SJCRH30 (cell line): ENCODE measurements at regions not wholly inside any gene's neighbourhood (a gene's known extent, or its start where the extent isn't known, plus 50 kb on each side); places are given as distances from the start of the nearest gene placed in this dataset.

ENCODE experiments used
- DNase-seq, 2 experiments: peaks; one replicate each; pipeline ENCODE4 v3.0.0-alpha.2; 2015 to 2020
- H3K27ac ChIP-seq: fragments of 250-450 bp; sonication (Bioruptor Pico); 2 replicates; pipeline ENCODE4 v1.5.1; 2020; ENCODE audit warnings: mild to moderate bottlenecking, moderate library complexity
- H3K27me3 ChIP-seq: fragments of 250-450 bp; sonication (Bioruptor Pico); 2 replicates; pipeline ENCODE4 v1.5.1; 2020; ENCODE audit warnings: mild to moderate bottlenecking, moderate library complexity
- H3K36me3 ChIP-seq: fragments of 250-450 bp; sonication (Bioruptor Pico); 2 replicates; pipeline ENCODE4 v1.5.1; 2020; ENCODE audit warnings: mild to moderate bottlenecking, moderate library complexity
- H3K4me1 ChIP-seq: fragments of 250-450 bp; sonication (Bioruptor Pico); 2 replicates; pipeline ENCODE4 v1.5.1; 2020; ENCODE audit warnings: mild to moderate bottlenecking, moderate library complexity
- H3K4me3 ChIP-seq: fragments of 250-450 bp; sonication (Bioruptor Pico); 2 replicates; pipeline ENCODE4 v1.5.1; 2020; ENCODE audit warnings: mild to moderate bottlenecking, moderate library complexity
- H3K9me3 ChIP-seq: fragments of 250-450 bp; sonication (Bioruptor Pico); replicated peaks from 2 replicates; pipeline ENCODE4 v1.5.1; 2020; ENCODE audit warnings: mild to moderate bottlenecking, moderate library complexity

- Histone ChIP-seq H3K4me3 (no peak overlapping the region), H3K4me1 (no peaks in the 10 kb centered on the region), H3K27ac (no peak overlapping the region), H3K36me3 (no peaks in the 10 kb centered on the region), H3K9me3 (no peaks in the 10 kb centered on the region), H3K27me3 (no peaks in the 10 kb centered on the region)
- DNase-seq, result no peak
Observed at GRCh38 chr18:1958798-1959197, 612.5 kb downstream of the METTL4 start.

- Histone ChIP-seq H3K4me1 (no peaks in the 10 kb centered on the region), H3K9me3 (no peaks in the 10 kb centered on the region), H3K36me3 (no peaks in the 10 kb centered on the region), H3K4me3 (no peak overlapping the region), H3K27me3 (no peaks in the 10 kb centered on the region; the same call in 1 of the 2 replicates), H3K27ac (no peak overlapping the region)
- DNase-seq, result no peak
Observed at GRCh38 chr18:1965016-1965415, 606.3 kb downstream of the METTL4 start.

GRCh38 chr18:1965541-1965940, 605.8 kb downstream of the METTL4 start:
- no peaks in the 10 kb centered on the region; the same call in 1 of the 2 replicates for H3K27me3 ChIP-seq
- no peak for DNase-seq
- no peaks in the 10 kb centered on the region for H3K9me3 ChIP-seq
- H3K4me3 ChIP-seq, result no peak overlapping the region
- H3K4me1 ChIP-seq, result no peaks in the 10 kb centered on the region
- no peak overlapping the region for H3K27ac ChIP-seq
- no peaks in the 10 kb centered on the region for H3K36me3 ChIP-seq

- Histone ChIP-seq H3K9me3 (no peaks in the 10 kb centered on the region), H3K27ac (no peak overlapping the region), H3K36me3 (no peaks in the 10 kb centered on the region), H3K27me3 (no peaks in the 10 kb centered on the region; the same call in 1 of the 2 replicates), H3K4me3 (no peak overlapping the region), H3K4me1 (no peaks in the 10 kb centered on the region)
- no peak for DNase-seq
Observed at GRCh38 chr18:1968801-1969498, 602.4 kb downstream of the METTL4 start.

- no peaks in the 10 kb centered on the region for H3K4me1 ChIP-seq
Observed at GRCh38 chr18:1976484-1976883, 594.8 kb downstream of the METTL4 start.

GRCh38 chr18:1982056-1982455, 589.2 kb downstream of the METTL4 start:
- Histone ChIP-seq H3K4me3 (no peak overlapping the region), H3K27ac (no peak overlapping the region), H3K4me1 (no peaks in the 10 kb centered on the region), H3K36me3 (no peaks in the 10 kb centered on the region), H3K9me3 (no peaks in the 10 kb centered on the region), H3K27me3 (no peaks in the 10 kb centered on the region)
- DNase-seq, result no peak

More at GRCh38 chr18:1976484-1976883, 594.8 kb downstream of the METTL4 start:
- no peak for DNase-seq
- no peak overlapping the region for H3K27ac ChIP-seq
- H3K9me3 ChIP-seq, result no peaks in the 10 kb centered on the region
- no peak overlapping the region for H3K4me3 ChIP-seq
- no peaks in the 10 kb centered on the region for H3K27me3 ChIP-seq
- no peaks in the 10 kb centered on the region for H3K36me3 ChIP-seq

- Histone ChIP-seq H3K9me3 (no peaks in the 10 kb centered on the region), H3K4me3 (no peak overlapping the region), H3K4me1 (no peaks in the 10 kb centered on the region), H3K27me3 (no peaks in the 10 kb centered on the region), H3K27ac (no peak overlapping the region), H3K36me3 (no peaks in the 10 kb centered on the region)
- DNase-seq, result no peak
Observed at GRCh38 chr18:1983746-1984515, 587.4 kb downstream of the METTL4 start.

GRCh38 chr18:1993866-1994265, 577.4 kb downstream of the METTL4 start:
- Histone ChIP-seq H3K9me3 (no peaks in the 10 kb centered on the region), H3K4me1 (no peaks in the 10 kb centered on the region), H3K36me3 (no peaks in the 10 kb centered on the region), H3K27ac (no peak overlapping the region), H3K4me3 (no peak overlapping the region), H3K27me3 (no peaks in the 10 kb centered on the region)
- no peak for DNase-seq

GRCh38 chr18:1994471-1994870, 576.8 kb downstream of the METTL4 start:
- Histone ChIP-seq H3K36me3 (no peaks in the 10 kb centered on the region), H3K4me3 (no peak overlapping the region), H3K4me1 (no peaks in the 10 kb centered on the region), H3K9me3 (no peaks in the 10 kb centered on the region), H3K27me3 (no peaks in the 10 kb centered on the region), H3K27ac (no peak overlapping the region)
- DNase-seq, result no peak

GRCh38 chr18:1995041-1995612, 576.2 kb downstream of the METTL4 start:
- Histone ChIP-seq H3K4me1 (no peaks in the 10 kb centered on the region), H3K27me3 (no peaks in the 10 kb centered on the region), H3K9me3 (no peaks in the 10 kb centered on the region), H3K4me3 (no peak overlapping the region), H3K27ac (no peak overlapping the region), H3K36me3 (no peaks in the 10 kb centered on the region)
- no peak for DNase-seq

- Histone ChIP-seq H3K4me1 (no peaks in the 10 kb centered on the region), H3K27ac (no peak overlapping the region), H3K4me3 (no peak overlapping the region), H3K36me3 (no peaks in the 10 kb centered on the region), H3K9me3 (no peaks in the 10 kb centered on the region), H3K27me3 (no peaks in the 10 kb centered on the region)
- DNase-seq, result no peak
Observed at GRCh38 chr18:1998121-1998520, 573.2 kb downstream of the METTL4 start.

GRCh38 chr18:1999387-1999786, 571.9 kb downstream of the METTL4 start:
- H3K27ac ChIP-seq, result no peak overlapping the region
- H3K4me1 ChIP-seq, result no peaks in the 10 kb centered on the region
- H3K27me3 ChIP-seq, result no peaks in the 10 kb centered on the region
- no peak overlapping the region for H3K4me3 ChIP-seq
- DNase-seq, result no peak
- H3K36me3 ChIP-seq, result no peaks in the 10 kb centered on the region
- H3K9me3 ChIP-seq, result no peaks in the 10 kb centered on the region

- Histone ChIP-seq H3K9me3 (no peaks in the 10 kb centered on the region), H3K4me1 (no peaks in the 10 kb centered on the region), H3K27ac (no peak overlapping the region), H3K4me3 (no peak overlapping the region), H3K27me3 (no peaks in the 10 kb centered on the region), H3K36me3 (no peaks in the 10 kb centered on the region)
- DNase-seq, result no peak
Observed at GRCh38 chr18:2002151-2002550, 569.2 kb downstream of the METTL4 start.

- H3K4me1 ChIP-seq, result no peaks in the 10 kb centered on the region
- DNase-seq, result no peak
- H3K27me3 ChIP-seq, result no peaks in the 10 kb centered on the region
- H3K36me3 ChIP-seq, result no peaks in the 10 kb centered on the region
- H3K27ac ChIP-seq, result no peak overlapping the region
- no peaks in the 10 kb centered on the region for H3K9me3 ChIP-seq
- H3K4me3 ChIP-seq, result no peak overlapping the region
Observed at GRCh38 chr18:2002604-2003003, 568.7 kb downstream of the METTL4 start.

GRCh38 chr18:2009942-2010697, 561.2 kb downstream of the METTL4 start:
- DNase-seq, result no peak
- no peaks in the 10 kb centered on the region for H3K4me1 ChIP-seq
- H3K27me3 ChIP-seq, result no peaks in the 10 kb centered on the region
- H3K4me3 ChIP-seq, result no peak overlapping the region
- H3K27ac ChIP-seq, result no peak overlapping the region
- H3K36me3 ChIP-seq, result no peaks in the 10 kb centered on the region
- no peaks in the 10 kb centered on the region for H3K9me3 ChIP-seq
